GM12878 (cell line): ENCODE measurements at regions not wholly inside any gene's neighbourhood (a gene's known extent, or its start where the extent isn't known, plus 50 kb on each side); places are given as distances from the start of the nearest gene placed in this dataset.

ENCODE experiments used
- ATAC-seq: fragments of 200-7000 bp; cut with Tn5 transposase; 3 replicates; pipeline ENCODE4 v1.9.1; 2020; ENCODE audit warnings: mild to moderate bottlenecking, moderate library complexity
- BruUV-seq: library from RNA; stranded (reverse); fragments of 400-500 nt; replicated peaks from 2 replicates; lab custom pipeline; 2021; lab: Mats Ljungman, UMichigan
- CTCF ChIA-PET: fragments of 300-600 bp; sonication (Branson Sonifier 250); formaldehyde crosslinking; extraction: SDS; loops from one replicate; lab custom pipeline; 2021; ENCODE audit warnings: inconsistent platforms; lab: Yijun Ruan, JAX
- POLR2A ChIA-PET: fragments of 350-600 bp; formaldehyde crosslinking; extraction: SDS; loops from one replicate; lab custom pipeline; 2021; ENCODE audit warnings: inconsistent platforms; lab: Charles Lee
- RAD21 ChIA-PET: fragments of 300-600 bp; sonication (Branson Sonifier 250); formaldehyde crosslinking; loops from one replicate; lab custom pipeline; 2023; ENCODE audit warnings: antibody characterized with exemption; ENCODE audit not compliant: unreplicated experiment; lab: Charles Lee
- SMC1A ChIA-PET: fragments of 300-600 bp; sonication (Branson Sonifier 250); formaldehyde crosslinking; loops from one replicate; lab custom pipeline; 2023; ENCODE audit not compliant: unreplicated experiment, uncharacterized antibody; lab: Charles Lee
- DNase-seq: peaks from one replicate; pipeline ENCODE4 v3.0.0-alpha.2; 2011; ENCODE audit warnings: low read depth, low spot score
- FAIRE-seq: peaks from 3 replicates; lab custom pipeline; 2011; peaks lifted over from hg19 to GRCh38; lab: Jason Lieb, UNC
- H2AFZ ChIP-seq: 2 replicates; pipeline ENCODE4 v1.6.0; 2011; ENCODE audit warnings: low read depth, low read length, control low read depth; ENCODE audit not compliant: control insufficient read depth
- H3K27ac ChIP-seq: 2 replicates; pipeline ENCODE4 v1.5.1; 2011; ENCODE audit warnings: control low read depth; ENCODE audit not compliant: control insufficient read depth, insufficient read depth
- H3K27me3 ChIP-seq, 2 experiments: replicated peaks in 1 of 2; 2 replicates each; pipeline versions ENCODE4 v1.6.0 to v1.6.1; 2011; ENCODE audit warnings: low read length in 1 of 2; ENCODE audit not compliant: control insufficient read depth in 2 of 2, insufficient read depth in 2 of 2
- H3K36me3 ChIP-seq, 2 experiments: 2 replicates each; pipeline ENCODE4 v1.5.1; 2011; ENCODE audit warnings: low read length in 1 of 2; ENCODE audit not compliant: control insufficient read depth in 2 of 2, insufficient read depth in 2 of 2
- H3K4me1 ChIP-seq: 2 replicates; pipeline ENCODE4 v1.6.1; 2011; ENCODE audit warnings: mild to moderate bottlenecking, low read length, moderate library complexity, mixed read lengths; ENCODE audit not compliant: control insufficient read depth, insufficient read depth
- H3K4me2 ChIP-seq: 2 replicates; pipeline ENCODE4 v1.6.0; 2011; ENCODE audit warnings: control low read depth; ENCODE audit not compliant: control insufficient read depth, insufficient read depth
- H3K4me3 ChIP-seq: fragments of 200-600 bp; sonication (generic); 2 replicates; pipeline ENCODE4 v1.5.1; 2016
- H3K79me2 ChIP-seq: 2 replicates; pipeline ENCODE4 v1.6.0; 2011; ENCODE audit warnings: low read length; ENCODE audit not compliant: control insufficient read depth, insufficient read depth
- H3K9ac ChIP-seq: 2 replicates; pipeline ENCODE4 v1.8.0; 2011; ENCODE audit warnings: low read length, control low read depth, mixed read lengths; ENCODE audit not compliant: control insufficient read depth, insufficient read depth
- H3K9me3 ChIP-seq: replicated peaks from 3 replicates; pipeline ENCODE4 v1.5.1; 2011; ENCODE audit warnings: mild to moderate bottlenecking, low read length; ENCODE audit not compliant: control insufficient read depth, insufficient read depth
- H4K20me1 ChIP-seq: 2 replicates; pipeline ENCODE4 v1.6.0; 2011; ENCODE audit not compliant: control insufficient read depth, insufficient read depth
- FOS ChIP-seq: IDR thresholded peaks from 3 replicates; pipeline ENCODE4 v1.6.1; 2011; ENCODE audit warnings: borderline replicate concordance; ENCODE audit not compliant: insufficient read length; ENCODE audit errors: extremely low read depth
- FOXM1 ChIP-seq: IDR thresholded peaks from 2 replicates; pipeline ENCODE4 v1.6.1; 2012; ENCODE audit warnings: low read depth, mild to moderate bottlenecking, inconsistent platforms, low read length, moderate library complexity
- HSF1 ChIP-seq: fragments of 150-350 bp; IDR thresholded peaks from 2 replicates; pipeline ENCODE4 v1.6.1; 2014; ENCODE audit warnings: mild to moderate bottlenecking, low read depth, low read length
- IKZF2 ChIP-seq, 2 experiments: fragments of 450-650 bp; IDR thresholded peaks; 2 replicates each; pipeline ENCODE4 v1.6.1; 2017; ENCODE audit warnings: mild to moderate bottlenecking in 2 of 2, moderate library complexity in 2 of 2
- JUNB ChIP-seq: IDR thresholded peaks from 2 replicates; pipeline ENCODE4 v1.6.1; 2016; ENCODE audit warnings: antibody characterized with exemption, mild to moderate bottlenecking
- KDM1A ChIP-seq: fragments of 200-600 bp; sonication (generic); IDR thresholded peaks from 2 replicates; pipeline ENCODE4 v1.6.1; 2016; ENCODE audit warnings: borderline replicate concordance
- MEF2A ChIP-seq: IDR thresholded peaks from 2 replicates; pipeline ENCODE4 v1.6.1; 2011; ENCODE audit warnings: low read depth, mild to moderate bottlenecking, low read length, moderate library complexity; ENCODE audit not compliant: insufficient read depth
- PRDM15 ChIP-seq: fragments of 450-650 bp; formaldehyde crosslinking; IDR thresholded peaks from 2 replicates; pipeline ENCODE4 v1.4.0; 2020; ENCODE audit warnings: mild to moderate bottlenecking, moderate library complexity
- SIN3A ChIP-seq: IDR thresholded peaks from 2 replicates; pipeline ENCODE4 v1.6.1; 2012; ENCODE audit warnings: low read depth, low read length, improper control_type of control experiment
- SMARCA5 ChIP-seq: fragments of 450-650 bp; IDR thresholded peaks from 2 replicates; pipeline ENCODE4 v1.6.1; 2017; ENCODE audit warnings: mild to moderate bottlenecking
- SRF ChIP-seq, 2 experiments: IDR thresholded peaks; 2 replicates each; pipeline ENCODE4 v1.6.1; 2011; ENCODE audit warnings: low read depth in 2 of 2, low read length in 2 of 2, mild to moderate bottlenecking in 1 of 2, moderate library complexity in 1 of 2
- STAT3 ChIP-seq: IDR thresholded peaks from 2 replicates; pipeline ENCODE4 v1.6.1; 2011; ENCODE audit warnings: low read depth, low read length, improper control_type of control experiment
- TCF3 ChIP-seq: IDR thresholded peaks from 2 replicates; pipeline ENCODE4 v1.6.1; 2012; ENCODE audit warnings: low read depth, mild to moderate bottlenecking, low read length, borderline replicate concordance; ENCODE audit not compliant: insufficient read depth
- ZBTB40 ChIP-seq: fragments of 450-650 bp; IDR thresholded peaks from 2 replicates; pipeline ENCODE4 v1.6.1; 2016; ENCODE audit warnings: mild to moderate bottlenecking, moderate library complexity, borderline replicate concordance
- WGBS: methylation state at CpG from one replicate; pipeline ENCODE4 v1.1.6; 2016; ENCODE audit warnings: low lambda C conversion rate; ENCODE audit not compliant: insufficient replicate concordance, insufficient coverage; ENCODE audit errors: missing lambda C conversion rate; 5-methylcytosine and 5-hydroxymethylcytosine counted together
- in situ Hi-C: fragments of 300-500 bp; cut with MboI; formaldehyde crosslinking; loops from 9 replicates; pipeline ENCODE4 v1.14.3; 2018; ENCODE audit warnings: mixed read lengths
- intact Hi-C: fragments of 100-400 bp; cut with micrococcal nuclease; formaldehyde crosslinking; loops from one replicate; pipeline ENCODE4 v1.14.2; 2022; ENCODE audit not compliant: unreplicated experiment

- TF ChIP-seq HSF1 (no peak), STAT3 (no peak), SIN3A (no peak), JUNB (no peak), IKZF2 (IDR thresholded peaks at IDR 0.05) (no peak), SRF (IDR thresholded peaks at IDR 0.05; ENCODE audit: low read depth in 2 of 2, low read length in 2 of 2) (no peak)
Measured at GRCh38 chr4:108453366-108453765, 167.0 kb upstream of the RPL34 start (continued).

DNA sequence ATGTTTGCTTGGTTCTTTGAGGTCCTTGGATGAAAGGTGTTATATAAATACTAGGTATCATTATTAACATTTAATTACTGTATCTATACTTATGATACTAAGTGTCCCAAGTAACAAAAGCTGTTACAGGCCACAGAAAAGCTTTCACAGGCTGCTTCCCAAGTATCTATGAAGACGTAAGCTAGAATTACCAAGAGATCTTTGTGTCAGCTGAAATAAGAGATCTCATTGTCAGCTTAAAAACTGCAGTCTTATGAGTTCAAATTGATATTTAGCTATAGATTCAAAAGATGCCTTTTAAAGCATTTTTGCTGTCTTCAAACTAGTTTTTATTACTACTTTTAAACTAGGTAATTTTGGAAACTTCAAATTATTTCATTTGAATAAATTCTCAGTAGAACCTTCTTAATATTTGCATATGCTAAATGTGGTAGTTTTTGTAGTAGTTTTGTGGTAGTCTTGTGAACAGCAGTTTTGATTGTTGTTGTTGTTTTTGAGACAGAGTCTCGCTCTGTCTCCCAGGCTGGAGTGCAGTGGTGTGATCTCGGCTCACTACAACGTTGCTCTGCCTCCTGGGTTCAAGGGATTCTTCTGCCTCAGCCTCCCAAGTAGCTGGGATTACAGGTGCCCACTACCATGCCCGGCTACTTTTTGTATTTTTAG lies 170.0 kb upstream of the RPL34 start:
- Histone ChIP-seq H3K4me3 (no peak overlapping the region), H2AFZ (no peak overlapping the region), H3K4me1 (no peaks in the 10 kb centered on the region), H3K9me3 (no peaks in the 10 kb centered on the region), H3K27me3 (no peaks in the 10 kb centered on the region), H3K9ac (no peak overlapping the region), H3K4me2 (no peak overlapping the region), H4K20me1 (no peaks in the 10 kb centered on the region), H3K36me3 (no peaks in the 10 kb centered on the region), H3K79me2 (no peaks in the 10 kb centered on the region), H3K27ac (no peak overlapping the region)
- SMC1A ChIA-PET = interaction anchor here (1.6 kb wide), 1 partner anchor 38 kb away, joined by 3 read pairs; no protein-coding TSS in a partner anchor
- POLR2A ChIA-PET = no interaction called here
- in situ Hi-C loops (no loop called here), intact Hi-C loops (no loop called here)
- DNase-seq = no peak
- FAIRE-seq = no peak
- ATAC-seq = no peak
- WGBS = 2% methylated on average over 5 of the region's 5 CpGs
- RAD21 ChIA-PET = no interaction called here
- no TSS peak for BruUV-seq
- CTCF ChIA-PET = no interaction called here
- no peak for TF ChIP-seq SMARCA5
- TF ChIP-seq FOXM1 = no peak
- TF ChIP-seq TCF3 = no peak
- TF ChIP-seq ZBTB40 = no peak
- TF ChIP-seq FOS = no peak
- TF ChIP-seq KDM1A = no peak
- TF ChIP-seq PRDM15 (CRISPR knock-in tag) = no peak
- TF ChIP-seq MEF2A = no peak
